ENCODE measurements at regions not wholly inside any gene's neighbourhood (a gene's known extent, or its start where the extent isn't known, plus 50 kb on each side); places are given as distances from the start of the nearest gene placed in this dataset.

DNA sequence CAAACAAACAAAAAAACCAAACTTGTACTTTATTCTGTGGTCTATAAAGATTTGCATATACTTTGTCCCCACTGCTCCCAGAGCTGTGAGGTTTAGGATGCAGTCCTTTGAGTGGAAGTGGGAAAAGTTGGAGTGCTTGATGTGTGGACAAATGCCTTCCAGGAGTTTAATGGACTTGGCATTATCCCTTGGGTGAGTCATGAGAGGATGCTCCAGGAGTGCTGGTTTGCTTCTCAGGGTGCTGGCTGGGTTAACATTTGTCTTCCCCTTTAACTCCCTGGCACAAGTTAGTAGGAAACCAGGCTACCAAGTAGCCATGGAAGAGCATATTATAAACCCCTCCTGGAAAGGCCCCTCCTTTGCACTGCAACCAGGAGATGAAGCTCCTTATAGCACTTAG is 417.4 kb upstream of the RIOK2 start:
- no peak for DNase-seq (ENCODE audit: low spot score)

DNA sequence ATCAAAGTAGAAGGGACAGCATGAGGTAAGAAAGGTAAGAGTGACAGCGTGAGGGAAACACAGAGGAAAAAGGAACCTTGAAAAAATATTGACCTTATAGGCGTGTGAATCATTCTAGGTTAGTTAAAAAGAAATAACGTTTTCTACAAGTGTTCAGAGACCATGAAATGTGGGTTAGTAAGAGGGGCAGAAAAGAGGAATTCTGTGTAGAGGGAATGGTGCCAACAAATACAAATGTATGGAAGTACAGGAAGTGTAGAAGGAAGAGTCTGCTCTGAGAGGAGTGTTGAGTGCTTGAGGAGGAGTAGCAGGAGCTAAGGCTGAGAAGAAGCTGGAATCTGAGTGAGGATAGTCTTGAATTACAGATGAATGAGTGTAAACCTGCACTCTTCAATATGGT is 418.6 kb upstream of the RIOK2 start:
- no peak for DNase-seq (ENCODE audit: low spot score)

- no peak for DNase-seq (ENCODE audit: low spot score)
Measured at GRCh38 chr5:97606531-97606930, 423.5 kb upstream of the RIOK2 start.

DNA sequence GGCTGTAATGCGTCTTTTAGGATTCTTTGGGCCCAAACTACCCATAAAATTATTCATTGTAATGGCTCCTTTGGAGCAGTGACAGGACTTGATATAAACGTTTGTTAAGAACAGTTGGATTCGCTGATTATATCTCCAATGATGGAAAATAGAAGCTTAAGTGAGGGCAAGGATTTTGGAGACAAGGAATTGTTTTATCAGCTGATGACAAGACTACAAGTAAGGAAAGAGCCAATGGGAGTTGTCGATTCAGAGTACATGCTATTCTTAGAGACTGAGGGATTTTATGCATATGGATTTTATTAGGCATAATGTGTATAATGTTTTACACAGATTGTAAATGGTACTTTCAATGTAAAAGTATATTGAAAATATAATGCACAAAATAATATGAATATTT is 425.5 kb upstream of the RIOK2 start:
- DNase-seq (ENCODE audit: low spot score), result no peak

- no peak for DNase-seq (ENCODE audit: low spot score)
Measured at GRCh38 chr5:97618721-97619120, 435.7 kb upstream of the RIOK2 start.

DNA sequence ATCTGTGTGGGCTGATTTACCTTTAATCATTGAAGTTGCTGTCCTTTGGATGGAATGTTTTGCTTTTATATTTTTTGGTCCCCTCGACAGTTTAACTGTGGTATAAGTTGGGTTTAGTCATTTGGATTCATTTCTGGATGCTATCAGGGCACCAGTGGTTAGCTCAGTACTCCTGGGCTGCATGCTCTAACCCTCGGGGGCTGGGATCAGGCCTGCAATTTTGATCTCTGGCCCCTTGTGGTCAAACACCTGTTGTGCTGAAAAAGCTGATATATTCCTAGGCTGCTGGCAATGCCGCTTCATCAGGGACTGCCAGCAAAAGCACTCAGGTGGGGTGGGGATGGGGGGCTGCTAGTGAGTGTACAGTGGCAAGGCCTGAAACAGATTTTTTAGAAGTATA is 440.4 kb upstream of the RIOK2 start:
- no peak for DNase-seq (ENCODE audit: low spot score)

GRCh38 chr5:97624886-97625285 is 441.8 kb upstream of the RIOK2 start:
- no peak for DNase-seq (ENCODE audit: low spot score)

GRCh38 chr5:97627272-97627671 is 444.2 kb upstream of the RIOK2 start:
- no peak for DNase-seq (ENCODE audit: low spot score)

- DNase-seq (ENCODE audit: low spot score), result no peak
Measured at GRCh38 chr5:97628031-97628430, 445.0 kb upstream of the RIOK2 start.

- no peak for DNase-seq (ENCODE audit: low spot score)
Measured at GRCh38 chr5:97628807-97629206, 445.8 kb upstream of the RIOK2 start.

- no peak for DNase-seq (ENCODE audit: low spot score)
Measured at GRCh38 chr5:97629276-97629675, 446.2 kb upstream of the RIOK2 start.

- no peak for DNase-seq (ENCODE audit: low spot score)
Measured at GRCh38 chr5:97635553-97635952, 452.5 kb upstream of the RIOK2 start.

GRCh38 chr5:97636766-97637165 is 453.7 kb upstream of the RIOK2 start:
- no peak for DNase-seq (ENCODE audit: low spot score)

DNA sequence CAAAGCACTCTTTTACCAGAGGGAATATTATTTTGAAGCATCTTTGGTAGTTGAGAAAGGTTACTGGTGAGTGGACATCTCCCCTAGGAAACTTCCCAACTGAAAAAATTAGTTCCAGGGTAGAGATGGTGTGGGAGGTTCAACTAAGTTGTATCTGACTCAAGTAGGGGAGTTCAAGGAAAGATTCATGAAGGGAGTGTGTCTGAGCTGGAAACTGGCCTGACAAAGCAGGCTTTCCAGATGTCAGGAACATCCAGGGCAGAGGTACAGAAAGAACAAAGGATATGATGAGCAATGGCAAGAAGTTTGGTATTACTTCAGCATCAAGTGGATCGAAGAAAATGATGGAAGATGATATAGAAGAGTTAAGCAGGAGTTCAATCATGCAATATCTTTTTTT is 458.0 kb upstream of the RIOK2 start:
- DNase-seq (ENCODE audit: low spot score), result no peak

GRCh38 chr5:97644206-97644605 is 461.2 kb upstream of the RIOK2 start:
- no peak for DNase-seq (ENCODE audit: low spot score)

DNA sequence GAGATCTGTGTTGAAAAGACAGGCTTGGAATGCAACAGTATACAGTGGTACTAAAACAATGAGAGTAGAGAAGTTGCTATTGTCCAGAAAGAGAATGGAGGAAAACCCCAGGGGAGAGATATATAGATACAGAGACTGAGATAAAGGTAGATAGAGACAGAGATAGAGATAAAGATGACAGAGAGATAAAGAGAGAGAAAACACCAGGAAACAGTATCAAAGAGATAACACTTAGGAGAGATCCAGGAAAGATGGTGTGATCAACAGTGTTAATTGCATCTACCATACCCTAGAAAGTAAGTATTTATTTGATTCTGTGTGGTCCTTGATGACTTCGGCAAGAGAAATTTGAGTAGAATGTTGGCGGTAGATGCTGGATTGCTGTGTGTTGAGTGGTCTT is 461.8 kb upstream of the RIOK2 start:
- no peak for DNase-seq (ENCODE audit: low spot score)

DNA sequence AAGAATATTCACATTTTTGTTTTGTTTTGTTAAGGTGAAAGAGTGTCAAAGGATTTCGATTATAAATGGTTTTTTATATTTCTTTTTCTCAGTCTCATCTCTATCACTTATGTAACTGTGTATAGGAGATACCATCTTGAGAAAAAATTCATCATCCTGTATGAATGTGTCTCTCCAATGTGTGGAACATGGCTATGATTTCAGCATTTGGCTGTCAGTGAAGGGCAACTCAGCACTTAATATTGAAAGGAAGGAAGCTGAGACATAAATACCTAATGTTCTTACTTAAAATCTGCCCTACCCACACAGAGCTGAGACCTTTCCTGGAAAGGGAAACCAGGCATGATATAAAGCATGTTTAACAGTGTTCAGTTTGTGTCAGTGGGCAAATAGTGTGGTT is 474.2 kb upstream of the RIOK2 start:
- no peak for DNase-seq (ENCODE audit: low spot score)

DNA sequence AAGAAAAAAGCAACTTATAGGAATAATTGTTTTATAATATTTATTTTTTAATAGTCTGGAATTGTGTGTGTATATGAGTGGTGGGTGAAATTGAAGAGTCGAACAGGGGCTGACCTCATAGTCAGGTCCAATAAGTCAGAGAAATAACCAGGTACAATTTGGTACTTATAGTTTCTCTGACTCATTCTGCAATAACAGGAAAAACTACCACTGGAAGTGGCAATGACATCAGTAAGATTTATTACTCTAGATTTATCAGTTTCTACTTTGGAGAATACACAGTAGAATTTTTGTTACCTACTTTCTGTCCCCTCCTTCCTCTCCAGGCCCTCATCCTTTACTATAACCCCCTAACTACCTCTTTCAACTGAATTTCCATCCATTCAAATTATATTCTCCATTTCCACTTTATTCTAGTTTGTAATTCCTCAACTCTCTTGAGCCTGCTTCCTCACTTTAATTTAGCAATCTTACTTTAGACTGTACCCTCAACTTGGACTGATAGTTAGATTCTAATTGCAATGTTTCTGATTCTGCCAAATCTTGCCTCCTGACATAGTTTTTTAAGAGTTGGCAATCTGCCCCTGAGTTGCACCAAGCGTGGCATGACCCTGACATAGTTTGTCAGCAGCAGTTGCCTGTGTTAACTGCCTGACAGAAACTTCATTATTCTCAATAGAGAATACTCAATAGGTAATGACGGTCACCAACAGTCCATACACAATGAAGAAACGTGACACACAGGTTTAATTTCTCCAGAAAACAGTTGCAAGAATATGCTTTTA is 475.3 kb upstream of the RIOK2 start:
- DNase-seq (ENCODE audit: low spot score), result no peak

GRCh38 chr5:97666783-97667182 is 483.7 kb upstream of the RIOK2 start:
- no peak for DNase-seq (ENCODE audit: low spot score)

DNA sequence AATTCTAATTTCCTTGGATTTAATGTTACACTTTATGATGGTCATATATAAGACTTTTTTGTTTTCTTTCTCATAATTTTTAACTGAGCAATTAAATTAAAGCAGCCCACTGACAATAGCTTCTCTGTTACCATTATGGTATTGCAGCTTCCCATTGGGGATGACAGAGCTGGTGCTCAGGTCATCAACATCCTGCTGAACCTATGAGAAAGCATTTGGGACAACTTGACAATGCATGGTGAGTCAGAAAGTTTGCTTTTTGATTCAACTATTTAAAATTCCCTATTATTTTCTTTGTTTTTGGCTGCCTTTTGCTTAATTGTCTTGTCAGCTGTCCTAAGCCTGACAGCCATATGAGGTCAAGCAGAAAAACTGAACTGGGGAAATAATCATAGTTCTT is 487.4 kb upstream of the RIOK2 start:
- no peak for DNase-seq (ENCODE audit: low spot score)

- DNase-seq (ENCODE audit: low spot score), result no peak
Measured at GRCh38 chr5:97676608-97677007, 493.6 kb upstream of the RIOK2 start.

- no peak for DNase-seq (ENCODE audit: low spot score)
Measured at GRCh38 chr5:97694091-97694490, 511.0 kb upstream of the RIOK2 start.

GRCh38 chr5:97714424-97714823 is 531.4 kb upstream of the RIOK2 start:
- DNase-seq (ENCODE audit: low spot score), result no peak

- DNase-seq (ENCODE audit: low spot score), result no peak
Measured at GRCh38 chr5:97726106-97726505, 543.1 kb upstream of the RIOK2 start.

DNA sequence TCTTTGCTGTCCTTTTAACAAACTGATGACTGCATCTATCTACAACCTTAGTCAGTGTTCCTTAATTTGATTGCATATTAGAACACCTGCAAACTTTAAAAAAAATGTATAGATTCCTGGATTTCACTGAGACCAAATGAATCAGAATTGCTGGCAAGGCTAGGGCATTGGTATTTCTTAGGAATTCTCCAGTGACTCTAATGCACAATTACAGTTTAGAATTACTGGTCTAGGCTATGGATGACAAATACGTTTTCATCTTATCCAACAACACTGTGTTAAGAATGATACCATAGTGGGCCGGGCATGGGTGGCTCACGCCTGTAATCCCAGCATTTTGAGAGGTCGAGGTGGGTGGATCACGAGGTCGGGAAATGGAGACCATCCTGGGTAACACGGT is 545.9 kb upstream of the RIOK2 start:
- DNase-seq (ENCODE audit: low spot score), result no peak
